PC-3 (cell line): ENCODE measurements at regions not wholly inside any gene's neighbourhood (a gene's known extent, or its start where the extent isn't known, plus 50 kb on each side); places are given as distances from the start of the nearest gene placed in this dataset.

Experiments used
- EZH2 ChIP-seq: fragments of 300-600 bp; sonication (generic); IDR thresholded peaks from one replicate; pipeline ENCODE4 v1.6.1; 2017; ENCODE audit warnings: antibody characterized with exemption, mild to moderate bottlenecking, low read length; ENCODE audit not compliant: unreplicated experiment
- TF ChIP-seq, protein P1 (sequence below): fragments of 300-600 bp; sonication (generic); conservative IDR thresholded peaks from 2 replicates; pipeline ENCODE4 v1.5.1; 2017; ENCODE audit warnings: antibody characterized with exemption, low read depth, mild to moderate bottlenecking, low read length

DNA sequence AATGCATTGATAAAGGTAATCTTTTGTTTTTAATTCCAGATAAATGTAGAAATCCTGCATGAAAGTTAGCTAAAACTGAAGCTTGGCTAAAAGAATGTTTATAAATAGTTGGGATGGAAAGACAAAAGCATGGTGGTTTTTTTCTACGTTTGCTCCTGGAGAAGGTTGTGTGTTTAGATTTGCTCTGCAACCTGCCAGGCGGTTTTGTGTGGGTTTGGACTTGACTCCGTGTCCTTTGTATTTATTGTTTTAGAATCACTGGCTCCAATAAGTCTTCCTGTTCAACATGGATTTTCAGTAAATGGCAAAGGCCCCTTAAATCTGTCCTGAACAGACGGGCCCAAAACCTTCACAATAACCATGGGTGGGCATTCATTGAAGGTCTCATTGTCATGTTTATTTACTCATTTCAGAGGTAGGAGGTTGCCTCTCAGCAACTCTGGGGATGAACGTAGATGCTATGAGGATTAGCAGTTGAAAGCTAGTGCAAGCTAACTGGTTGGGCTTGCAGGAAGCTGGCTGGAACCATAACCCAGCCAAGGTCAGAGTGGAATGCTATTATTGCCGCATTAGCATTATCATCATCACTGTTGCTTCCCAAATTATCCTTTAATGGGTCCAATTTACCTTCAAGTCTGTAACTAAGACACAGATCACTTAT is 60.6 kb upstream of the ADAMTS9 start:
- TF ChIP-seq, protein P1, sequence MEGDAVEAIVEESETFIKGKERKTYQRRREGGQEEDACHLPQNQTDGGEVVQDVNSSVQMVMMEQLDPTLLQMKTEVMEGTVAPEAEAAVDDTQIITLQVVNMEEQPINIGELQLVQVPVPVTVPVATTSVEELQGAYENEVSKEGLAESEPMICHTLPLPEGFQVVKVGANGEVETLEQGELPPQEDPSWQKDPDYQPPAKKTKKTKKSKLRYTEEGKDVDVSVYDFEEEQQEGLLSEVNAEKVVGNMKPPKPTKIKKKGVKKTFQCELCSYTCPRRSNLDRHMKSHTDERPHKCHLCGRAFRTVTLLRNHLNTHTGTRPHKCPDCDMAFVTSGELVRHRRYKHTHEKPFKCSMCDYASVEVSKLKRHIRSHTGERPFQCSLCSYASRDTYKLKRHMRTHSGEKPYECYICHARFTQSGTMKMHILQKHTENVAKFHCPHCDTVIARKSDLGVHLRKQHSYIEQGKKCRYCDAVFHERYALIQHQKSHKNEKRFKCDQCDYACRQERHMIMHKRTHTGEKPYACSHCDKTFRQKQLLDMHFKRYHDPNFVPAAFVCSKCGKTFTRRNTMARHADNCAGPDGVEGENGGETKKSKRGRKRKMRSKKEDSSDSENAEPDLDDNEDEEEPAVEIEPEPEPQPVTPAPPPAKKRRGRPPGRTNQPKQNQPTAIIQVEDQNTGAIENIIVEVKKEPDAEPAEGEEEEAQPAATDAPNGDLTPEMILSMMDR, result no peak
- TF ChIP-seq EZH2, result no peak
